IMR-90 (cell line): ENCODE measurements at regions not wholly inside any gene's neighbourhood (a gene's known extent, or its start where the extent isn't known, plus 50 kb on each side); places are given as distances from the start of the nearest gene placed in this dataset.

ENCODE experiments used
- ATAC-seq: fragments of 200-7000 bp; cut with Tn5 transposase; 2 replicates; pipeline ENCODE4 v1.9.1; 2020; ENCODE audit warnings: low read depth, mild to moderate bottlenecking, moderate library complexity
- BruUV-seq: library from RNA; stranded (reverse); fragments of 400-500 nt; replicated peaks from 2 replicates; lab custom pipeline; 2021; lab: Mats Ljungman, UMichigan
- CTCF ChIA-PET: fragments of 300-600 bp; formaldehyde crosslinking; extraction: SDS; loops from one replicate; lab custom pipeline; 2021; ENCODE audit warnings: antibody characterized with exemption; lab: Yijun Ruan, JAX
- POLR2A ChIA-PET: fragments of 300-600 bp; sonication (Branson Sonifier 250); formaldehyde crosslinking; loops from one replicate; lab custom pipeline; 2022; ENCODE audit warnings: antibody characterized with exemption; ENCODE audit not compliant: unreplicated experiment; lab: Charles Lee
- DNase-seq: peaks from one replicate; pipeline ENCODE4 v3.0.0; 2013
- H2AFZ ChIP-seq: replicated peaks from 2 replicates; pipeline ENCODE3; 2013; ENCODE audit warnings: low read length, mild to moderate bottlenecking; ENCODE audit not compliant: poor library complexity
- H2AK5ac ChIP-seq: 2 replicates; pipeline ENCODE4 v1.6.1; 2013; ENCODE audit warnings: low read depth, low read length, inconsistent platforms
- H2AK9ac ChIP-seq: replicated peaks from 2 replicates; pipeline ENCODE3; 2013; ENCODE audit warnings: mild to moderate bottlenecking, low read depth, low read length, moderate library complexity; ENCODE audit not compliant: poor library complexity
- H2BK120ac ChIP-seq: 2 replicates; pipeline ENCODE4 v1.6.1; 2013; ENCODE audit warnings: low read depth, low read length, inconsistent platforms
- H2BK15ac ChIP-seq: 3 replicates; pipeline ENCODE4 v1.6.1; 2013; ENCODE audit warnings: low read depth, low read length, inconsistent platforms
- H2BK20ac ChIP-seq: 2 replicates; pipeline ENCODE4 v1.6.1; 2013; ENCODE audit warnings: low read depth, mild to moderate bottlenecking, inconsistent platforms, low read length, moderate library complexity
- H2BK5ac ChIP-seq: 2 replicates; pipeline ENCODE4 v1.6.1; 2013; ENCODE audit warnings: mild to moderate bottlenecking, low read depth, low read length, inconsistent platforms; ENCODE audit not compliant: poor library complexity, severe bottlenecking
- H3K14ac ChIP-seq: replicated peaks from 2 replicates; pipeline ENCODE4 v1.6.1; 2013; ENCODE audit warnings: low read depth, low read length, inconsistent platforms
- H3K18ac ChIP-seq: 2 replicates; pipeline ENCODE4 v1.6.1; 2013; ENCODE audit warnings: low read depth, low read length, control low read depth
- H3K23ac ChIP-seq: 2 replicates; pipeline ENCODE4 v1.6.1; 2013; ENCODE audit warnings: low read depth, low read length, inconsistent platforms
- H3K27ac ChIP-seq: 2 replicates; pipeline ENCODE4 v1.5.1; 2013; ENCODE audit warnings: mild to moderate bottlenecking, control low read depth, low read length; ENCODE audit not compliant: insufficient read depth
- H3K27me3 ChIP-seq: 2 replicates; pipeline ENCODE4 v1.6.1; 2013; ENCODE audit warnings: low read length; ENCODE audit not compliant: control insufficient read depth, insufficient read depth
- H3K36me3 ChIP-seq: 2 replicates; pipeline ENCODE4 v1.6.1; 2013; ENCODE audit warnings: low read length, mixed read lengths; ENCODE audit not compliant: control insufficient read depth, insufficient read depth
- H3K4ac ChIP-seq: 2 replicates; pipeline ENCODE4 v1.6.1; 2013; ENCODE audit warnings: low read depth, low read length, inconsistent platforms
- H3K4me1 ChIP-seq: 2 replicates; pipeline ENCODE4 v1.6.1; 2013; ENCODE audit warnings: low read length, mixed read lengths; ENCODE audit not compliant: control insufficient read depth, insufficient read depth
- H3K4me2 ChIP-seq: 2 replicates; pipeline ENCODE4 v1.6.1; 2013; ENCODE audit warnings: low read depth, mild to moderate bottlenecking, control low read depth, low read length, moderate library complexity
- H3K4me3 ChIP-seq: 2 replicates; pipeline ENCODE4 v1.5.1; 2013; ENCODE audit warnings: low read depth, mild to moderate bottlenecking, control low read depth, low read length, moderate library complexity; ENCODE audit not compliant: insufficient read depth
- H3K56ac ChIP-seq: 2 replicates; pipeline ENCODE4 v1.6.1; 2013; ENCODE audit warnings: low read length, inconsistent platforms; ENCODE audit not compliant: insufficient read depth; ENCODE audit errors: extremely low read depth
- H3K79me1 ChIP-seq, 2 experiments: 2 replicates each; pipeline ENCODE4 v1.6.1; 2013; ENCODE audit warnings: low read length in 2 of 2, inconsistent platforms in 1 of 2, low read depth in 1 of 2
- H3K9ac ChIP-seq: 2 replicates; pipeline ENCODE4 v1.6.1; 2013; ENCODE audit warnings: low read depth, low read length, control low read depth
- H3K9me1 ChIP-seq: 2 replicates; pipeline ENCODE4 v1.6.1; 2013; ENCODE audit warnings: low read length, inconsistent platforms; ENCODE audit not compliant: insufficient read depth
- H3K9me3 ChIP-seq: 2 replicates; pipeline ENCODE4 v1.6.1; 2013; ENCODE audit warnings: low read length; ENCODE audit not compliant: control insufficient read depth, insufficient read depth
- H4K20me1 ChIP-seq: 2 replicates; pipeline ENCODE4 v1.6.1; 2013; ENCODE audit warnings: low read length, inconsistent platforms; ENCODE audit not compliant: insufficient read depth
- H4K5ac ChIP-seq: 2 replicates; pipeline ENCODE4 v1.6.1; 2013; ENCODE audit warnings: mild to moderate bottlenecking, low read depth, low read length, control low read depth
- H4K8ac ChIP-seq, 2 experiments: 2 replicates each; pipeline ENCODE4 v1.6.1; 2013; ENCODE audit warnings: low read depth in 2 of 2, low read length in 2 of 2, control low read depth in 1 of 2, inconsistent platforms in 1 of 2
- H4K91ac ChIP-seq: 2 replicates; pipeline ENCODE4 v1.6.1; 2013; ENCODE audit warnings: low read depth, low read length, inconsistent platforms; ENCODE audit not compliant: insufficient read depth
- BHLHE40 ChIP-seq: fragments of 150-350 bp; IDR thresholded peaks from 2 replicates; pipeline ENCODE4 v1.6.1; 2016; ENCODE audit warnings: mild to moderate bottlenecking, low read depth, low read length
- MAZ ChIP-seq: IDR thresholded peaks from 2 replicates; pipeline ENCODE4 v1.6.1; 2012; ENCODE audit warnings: low read depth, mild to moderate bottlenecking, low read length, improper control_type of control experiment, moderate library complexity, borderline replicate concordance
- MXI1 ChIP-seq: IDR thresholded peaks from 2 replicates; pipeline ENCODE4 v1.6.1; 2012; ENCODE audit warnings: low read depth, mild to moderate bottlenecking, low read length, moderate library complexity, borderline replicate concordance
- NFE2L2 ChIP-seq: fragments of 150-350 bp; IDR thresholded peaks from 2 replicates; pipeline ENCODE4 v1.6.1; 2016; ENCODE audit warnings: low read depth, mild to moderate bottlenecking, low read length
- POLR2A ChIP-seq: IDR thresholded peaks from 2 replicates; pipeline ENCODE4 v1.6.1; 2012; ENCODE audit warnings: mild to moderate bottlenecking, low read depth, low read length
- RAD21 ChIP-seq: IDR thresholded peaks from 2 replicates; pipeline ENCODE4 v1.6.1; 2012; ENCODE audit warnings: low read length, improper control_type of control experiment
- RCOR1 ChIP-seq: IDR thresholded peaks from 2 replicates; pipeline ENCODE4 v1.6.1; 2012; ENCODE audit warnings: mild to moderate bottlenecking, low read length, improper control_type of control experiment; ENCODE audit not compliant: insufficient replicate concordance
- RFX5 ChIP-seq: IDR thresholded peaks from 2 replicates; pipeline ENCODE4 v1.8.0; 2012; ENCODE audit warnings: low read depth, mild to moderate bottlenecking, low read length, moderate library complexity
- SMC3 ChIP-seq: fragments of 150-350 bp; IDR thresholded peaks from 2 replicates; pipeline ENCODE4 v1.6.1; 2016; ENCODE audit warnings: low read depth, mild to moderate bottlenecking, antibody characterized with exemption, low read length, moderate library complexity
- WGBS, 2 experiments: methylation state at CpG; one replicate each; pipeline versions ENCODE4 v1.1.5 to v1.1.7; 2013; ENCODE audit warnings: missing lambda C conversion rate in 2 of 2; ENCODE audit not compliant: insufficient read length in 1 of 2; ENCODE audit errors: extremely low coverage in 2 of 2; 5-methylcytosine and 5-hydroxymethylcytosine counted together
- dilution Hi-C: fragments of 300-500 bp; cut with HindIII; formaldehyde crosslinking; loops from one replicate; pipeline ENCODE4 v1.14.3; 2018; ENCODE audit warnings: low sequenced_read_pairs; ENCODE audit not compliant: unreplicated experiment
- in situ Hi-C: fragments of 300-500 bp; cut with MboI; formaldehyde crosslinking; loops from 3 replicates; pipeline ENCODE4 v1.14.3; 2019; ENCODE audit warnings: low sequenced_read_pairs, inconsistent platforms, mixed read lengths
- intact Hi-C: fragments of 100-400 bp; cut with micrococcal nuclease; formaldehyde crosslinking; loops from 2 replicates; pipeline ENCODE4 v1.10.0; 2022
- TF ChIP-seq, protein P1 (sequence below): conservative IDR thresholded peaks from 2 replicates; pipeline ENCODE4 v1.5.1; 2012; ENCODE audit warnings: mild to moderate bottlenecking, low read depth, low read length, improper control_type of control experiment
- TF ChIP-seq, protein P2 (sequence below): fragments of 150-350 bp; IDR thresholded peaks from 2 replicates; pipeline ENCODE4 v1.6.1; 2016; ENCODE audit warnings: low read depth, mild to moderate bottlenecking, low read length, moderate library complexity, borderline replicate concordance
- TF ChIP-seq, protein P3 (sequence below): fragments of 150-350 bp; IDR thresholded peaks from 2 replicates; pipeline ENCODE4 v1.6.1; 2017; ENCODE audit warnings: mild to moderate bottlenecking, antibody characterized with exemption, low read length, low read depth

DNA sequence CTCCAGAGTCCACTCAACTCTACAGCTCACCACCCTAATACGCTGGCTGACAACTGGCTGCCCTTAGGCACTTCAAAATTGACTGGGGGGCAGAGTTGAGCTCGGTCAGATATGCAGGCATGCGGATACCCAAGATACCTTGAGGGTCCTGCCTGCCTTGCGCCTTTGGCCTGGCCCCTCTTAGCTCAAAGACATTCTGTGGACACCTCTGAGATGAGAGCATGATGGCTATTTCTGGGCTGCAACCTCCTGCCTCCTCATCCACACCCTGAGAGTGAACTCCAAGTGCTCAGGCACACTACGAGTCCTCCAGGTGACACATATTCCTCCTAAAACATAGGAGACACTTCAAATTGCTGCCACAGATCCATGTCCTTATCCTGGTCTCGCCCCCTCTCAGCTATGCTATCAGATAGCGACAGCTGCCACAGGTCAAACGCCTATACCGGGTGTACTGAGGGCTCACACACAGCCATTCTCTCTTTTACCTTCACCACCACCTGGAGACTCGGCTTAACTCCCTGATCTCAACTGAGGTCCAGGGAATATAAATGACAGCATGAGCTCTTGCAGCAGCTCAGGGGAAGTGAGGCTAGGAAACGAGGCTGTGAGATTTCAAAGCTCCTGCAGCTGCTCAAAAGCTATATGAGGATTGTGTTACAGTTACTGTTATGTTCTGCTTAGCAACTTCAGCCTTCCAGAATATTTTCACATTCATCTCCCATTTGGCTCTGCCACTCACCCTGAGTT lies 60.5 kb upstream of the TEX51 start (continued):
- no peak for TF ChIP-seq RAD21

DNA sequence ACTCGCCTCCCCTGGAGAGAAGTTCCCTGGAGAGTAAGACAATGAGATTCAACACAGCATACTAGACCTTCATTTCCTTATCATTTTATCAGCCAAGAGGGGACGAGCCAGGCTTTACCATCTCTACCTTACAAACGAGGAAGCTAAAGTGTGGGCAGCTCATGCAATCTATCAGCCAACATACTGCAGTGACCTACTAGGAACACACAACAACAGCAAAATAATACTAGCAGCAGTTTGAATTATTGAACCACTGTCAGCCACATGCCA lies 60.0 kb upstream of the TEX51 start:
- H3K9me1 ChIP-seq: no peaks in the 10 kb centered on the region
- no peak overlapping the region for H4K8ac ChIP-seq
- no peak overlapping the region for H2BK5ac ChIP-seq
- no TSS peak for BruUV-seq
- no peak overlapping the region for H2AFZ ChIP-seq
- no peaks in the 10 kb centered on the region for H4K20me1 ChIP-seq
- no peak overlapping the region for H2AK5ac ChIP-seq
- no peaks in the 10 kb centered on the region; the same call in 1 of the 2 replicates for H3K27me3 ChIP-seq
- no peaks in the 10 kb centered on the region for H3K9me3 ChIP-seq
- no peaks in the 10 kb centered on the region for H3K4me1 ChIP-seq
- no peak overlapping the region for H2BK15ac ChIP-seq
- in situ Hi-C loops: no loop called here
- no peaks in the 10 kb centered on the region for H3K36me3 ChIP-seq
- CTCF ChIA-PET: no interaction called here
- no peaks in the 10 kb centered on the region for H3K79me1 ChIP-seq
- H3K4me3 ChIP-seq: no peak overlapping the region
- no peak overlapping the region for H4K5ac ChIP-seq
- H2BK120ac ChIP-seq: no peak overlapping the region
- no peak overlapping the region for H3K4me2 ChIP-seq
- no peak overlapping the region for H3K4ac ChIP-seq
- dilution Hi-C loops: no loop called here
- POLR2A ChIA-PET: no interaction called here
- DNase-seq (no peak), ATAC-seq (no peak)
- H2BK20ac ChIP-seq: no peak overlapping the region
- no peak overlapping the region for H3K18ac ChIP-seq
- intact Hi-C loops: no loop called here
- no CpG with 5 or more reads among the region's 3 CpGs for WGBS, 2 experiments
- no peak overlapping the region for H2AK9ac ChIP-seq
- no peak overlapping the region for H3K14ac ChIP-seq
- no peak for TF ChIP-seq NFE2L2
- no peak for TF ChIP-seq SMC3
- no peak for TF ChIP-seq POLR2A
- TF ChIP-seq, protein P1, sequence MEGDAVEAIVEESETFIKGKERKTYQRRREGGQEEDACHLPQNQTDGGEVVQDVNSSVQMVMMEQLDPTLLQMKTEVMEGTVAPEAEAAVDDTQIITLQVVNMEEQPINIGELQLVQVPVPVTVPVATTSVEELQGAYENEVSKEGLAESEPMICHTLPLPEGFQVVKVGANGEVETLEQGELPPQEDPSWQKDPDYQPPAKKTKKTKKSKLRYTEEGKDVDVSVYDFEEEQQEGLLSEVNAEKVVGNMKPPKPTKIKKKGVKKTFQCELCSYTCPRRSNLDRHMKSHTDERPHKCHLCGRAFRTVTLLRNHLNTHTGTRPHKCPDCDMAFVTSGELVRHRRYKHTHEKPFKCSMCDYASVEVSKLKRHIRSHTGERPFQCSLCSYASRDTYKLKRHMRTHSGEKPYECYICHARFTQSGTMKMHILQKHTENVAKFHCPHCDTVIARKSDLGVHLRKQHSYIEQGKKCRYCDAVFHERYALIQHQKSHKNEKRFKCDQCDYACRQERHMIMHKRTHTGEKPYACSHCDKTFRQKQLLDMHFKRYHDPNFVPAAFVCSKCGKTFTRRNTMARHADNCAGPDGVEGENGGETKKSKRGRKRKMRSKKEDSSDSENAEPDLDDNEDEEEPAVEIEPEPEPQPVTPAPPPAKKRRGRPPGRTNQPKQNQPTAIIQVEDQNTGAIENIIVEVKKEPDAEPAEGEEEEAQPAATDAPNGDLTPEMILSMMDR: no peak
- TF ChIP-seq RFX5: no peak
- TF ChIP-seq, protein P2, sequence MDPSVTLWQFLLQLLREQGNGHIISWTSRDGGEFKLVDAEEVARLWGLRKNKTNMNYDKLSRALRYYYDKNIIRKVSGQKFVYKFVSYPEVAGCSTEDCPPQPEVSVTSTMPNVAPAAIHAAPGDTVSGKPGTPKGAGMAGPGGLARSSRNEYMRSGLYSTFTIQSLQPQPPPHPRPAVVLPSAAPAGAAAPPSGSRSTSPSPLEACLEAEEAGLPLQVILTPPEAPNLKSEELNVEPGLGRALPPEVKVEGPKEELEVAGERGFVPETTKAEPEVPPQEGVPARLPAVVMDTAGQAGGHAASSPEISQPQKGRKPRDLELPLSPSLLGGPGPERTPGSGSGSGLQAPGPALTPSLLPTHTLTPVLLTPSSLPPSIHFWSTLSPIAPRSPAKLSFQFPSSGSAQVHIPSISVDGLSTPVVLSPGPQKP: no peak
- TF ChIP-seq RCOR1: no peak
- TF ChIP-seq BHLHE40: no peak
- no peak for TF ChIP-seq MXI1
- TF ChIP-seq, protein P3, sequence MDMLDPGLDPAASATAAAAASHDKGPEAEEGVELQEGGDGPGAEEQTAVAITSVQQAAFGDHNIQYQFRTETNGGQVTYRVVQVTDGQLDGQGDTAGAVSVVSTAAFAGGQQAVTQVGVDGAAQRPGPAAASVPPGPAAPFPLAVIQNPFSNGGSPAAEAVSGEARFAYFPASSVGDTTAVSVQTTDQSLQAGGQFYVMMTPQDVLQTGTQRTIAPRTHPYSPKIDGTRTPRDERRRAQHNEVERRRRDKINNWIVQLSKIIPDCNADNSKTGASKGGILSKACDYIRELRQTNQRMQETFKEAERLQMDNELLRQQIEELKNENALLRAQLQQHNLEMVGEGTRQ: no peak
- TF ChIP-seq MAZ: no peak
- no peak for TF ChIP-seq RAD21
- no peak overlapping the region for H4K91ac ChIP-seq
- no peak overlapping the region for H3K56ac ChIP-seq
- no peak overlapping the region for H3K27ac ChIP-seq
- no peak overlapping the region for H3K23ac ChIP-seq
- no peak overlapping the region for H3K9ac ChIP-seq
